ENCODE measurements at regions not wholly inside any gene's neighbourhood (a gene's known extent, or its start where the extent isn't known, plus 50 kb on each side); places are given as distances from the start of the nearest gene placed in this dataset.

DNA sequence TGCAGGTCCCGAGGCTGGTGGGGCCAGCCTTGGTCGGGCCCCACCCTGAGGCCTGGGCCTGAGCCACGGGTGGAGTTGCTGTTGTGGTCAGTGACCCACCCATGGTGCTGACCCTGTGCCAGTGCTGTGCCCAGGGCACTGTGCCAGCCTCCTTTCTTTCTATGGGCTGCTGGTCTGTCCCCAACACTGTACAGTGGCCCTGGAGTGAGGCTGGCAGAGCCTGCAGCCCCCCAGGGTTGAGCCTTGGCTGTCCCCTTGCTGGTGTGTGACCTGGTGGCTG is 1235.7 kb downstream of the BRD1 start:
- FAIRE-seq (no peak), DNase-seq (ENCODE audit: low spot score) (no peak)

GRCh38 chr22:48591286-48592065 is 1236.2 kb downstream of the BRD1 start:
- no peak for DNase-seq (ENCODE audit: low spot score)
- FAIRE-seq: no peak

GRCh38 chr22:48589901-48590300 is 1237.8 kb downstream of the BRD1 start:
- FAIRE-seq: no peak
- DNase-seq (ENCODE audit: low spot score): no peak

GRCh38 chr22:48588878-48589450 is 1238.7 kb downstream of the BRD1 start:
- FAIRE-seq (no peak), DNase-seq (ENCODE audit: low spot score) (no peak)

GRCh38 chr22:48588151-48588877 is 1239.4 kb downstream of the BRD1 start:
- no peak for FAIRE-seq
- no peak for DNase-seq (ENCODE audit: low spot score)

GRCh38 chr22:48587236-48587865 is 1240.3 kb downstream of the BRD1 start:
- FAIRE-seq: no peak

GRCh38 chr22:48586799-48587185 is 1240.9 kb downstream of the BRD1 start:
- FAIRE-seq: no peak
- no peak for DNase-seq (ENCODE audit: low spot score)

More at GRCh38 chr22:48587236-48587865, 1240.3 kb downstream of the BRD1 start:
- no peak for DNase-seq (ENCODE audit: low spot score)

DNA sequence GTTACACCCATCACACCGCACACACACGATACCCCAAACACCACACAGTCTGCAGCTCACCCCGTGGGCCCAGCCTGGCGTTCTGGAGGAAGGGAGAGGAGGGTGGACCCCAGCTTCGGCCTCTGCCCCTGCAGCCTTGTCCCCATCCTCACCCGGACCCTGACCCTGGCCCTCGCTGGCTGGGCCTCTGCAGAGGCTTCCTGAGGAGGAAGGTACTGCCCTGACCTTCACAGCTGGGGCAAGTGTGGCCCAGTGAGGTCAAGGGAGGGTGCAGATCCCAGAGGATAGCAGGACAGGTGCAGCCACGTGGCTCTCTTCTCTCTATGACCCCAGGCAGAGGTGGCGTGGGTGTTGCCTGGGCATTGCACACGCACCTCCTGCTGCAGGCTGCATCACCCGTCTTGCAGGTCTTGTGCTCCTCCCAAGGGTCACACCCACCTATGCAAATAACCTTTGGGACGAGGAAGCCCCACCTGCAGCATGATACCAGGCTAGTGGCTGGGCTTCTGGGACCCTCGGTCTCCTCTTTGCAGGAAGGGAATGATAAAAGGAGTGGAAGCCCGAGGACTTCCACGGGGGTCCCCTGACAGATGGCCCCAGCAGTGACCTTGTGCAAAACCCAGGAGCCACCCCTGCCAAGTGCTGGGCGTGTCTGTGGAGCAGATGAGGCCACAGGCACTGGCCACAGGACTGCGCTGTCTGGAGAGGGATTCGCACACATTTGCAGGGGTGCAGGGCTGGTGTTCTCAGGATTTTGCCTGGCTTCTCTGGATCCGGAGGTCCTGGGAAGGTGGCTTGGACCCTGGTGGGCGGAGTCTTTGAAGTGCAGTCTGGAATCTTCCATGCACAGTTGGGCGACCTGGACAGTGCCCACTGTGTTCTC is 1241.5 kb downstream of the BRD1 start:
- DNase-seq (ENCODE audit: low spot score): no peak
- FAIRE-seq: no peak

DNA sequence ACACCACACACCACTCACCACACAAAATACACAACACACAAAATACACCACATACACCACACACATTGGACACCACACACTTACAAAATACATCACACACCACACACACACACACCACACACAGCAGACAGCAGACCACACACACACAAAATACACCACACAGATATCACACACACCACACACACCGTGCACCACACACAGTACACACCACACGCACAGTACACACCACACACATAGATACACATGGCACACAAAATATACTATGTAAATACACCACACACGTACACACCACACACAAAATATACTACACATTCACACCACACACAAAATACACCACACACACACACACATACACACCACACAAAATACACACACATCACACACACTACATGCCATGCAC is 1243.5 kb downstream of the BRD1 start:
- FAIRE-seq: peak; percentile 99

DNA sequence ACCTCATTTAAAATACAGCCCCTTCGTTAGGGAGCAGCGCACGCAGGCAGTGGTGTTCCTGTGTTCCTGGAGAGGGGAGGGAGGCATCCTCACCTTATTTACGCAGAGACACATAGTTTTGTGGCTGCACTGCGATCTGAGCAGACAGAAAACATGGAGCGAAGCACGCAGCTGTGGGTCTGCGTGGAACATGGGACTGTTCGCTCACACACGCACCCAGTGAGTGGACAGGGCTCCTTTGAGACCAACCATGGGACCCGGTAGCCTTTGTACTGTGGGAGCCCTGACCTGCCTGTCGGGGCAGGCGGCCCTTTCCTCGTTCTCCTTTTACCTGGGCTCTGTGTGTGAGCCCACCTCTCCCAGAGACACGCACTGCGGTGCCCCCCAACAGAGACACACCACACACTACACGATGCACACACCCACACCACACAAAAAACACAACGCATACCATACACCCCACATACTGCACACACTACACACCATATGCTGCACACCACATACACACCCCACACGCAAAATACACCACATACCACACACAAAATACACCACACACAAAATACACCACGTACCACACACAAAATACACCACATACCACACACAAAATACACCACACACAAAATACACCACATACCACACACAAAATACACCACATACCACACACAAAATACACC is 1245.7 kb downstream of the BRD1 start:
- no peak for DNase-seq (ENCODE audit: low spot score)
- no peak for FAIRE-seq

More for the DNA sequence above, 1243.5 kb downstream of the BRD1 start:
- DNase-seq (ENCODE audit: low spot score): no peak

- FAIRE-seq (no peak), DNase-seq (ENCODE audit: low spot score) (no peak)
Observed at GRCh38 chr22:48581205-48581766, 1246.4 kb downstream of the BRD1 start.

DNA sequence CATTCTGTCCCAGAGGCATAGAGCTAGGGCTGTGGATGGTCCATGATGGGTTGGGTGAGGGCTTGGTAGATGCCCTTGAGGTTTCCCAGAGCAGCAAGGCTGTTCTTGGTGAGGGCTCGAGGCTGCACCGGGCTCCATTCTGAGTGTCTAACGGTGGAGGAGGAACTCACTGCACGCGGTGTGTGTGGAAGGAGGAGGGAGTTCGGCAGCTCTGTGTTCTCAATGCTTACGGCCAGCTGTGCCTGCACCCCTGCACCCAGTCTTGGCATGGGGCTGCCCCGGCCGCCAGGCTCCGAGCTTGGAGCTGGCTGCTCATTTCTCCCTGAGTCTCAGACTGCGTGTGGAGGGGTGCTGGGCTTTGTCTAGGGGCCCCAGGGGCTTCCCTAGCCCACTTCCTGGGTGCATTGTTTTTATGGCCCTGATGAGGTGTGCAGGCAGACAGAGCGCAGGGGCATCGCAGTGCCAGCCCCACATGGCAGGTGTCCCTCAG is 1247.1 kb downstream of the BRD1 start:
- no peak for DNase-seq (ENCODE audit: low spot score)
- FAIRE-seq: peak; percentile 27

GRCh38 chr22:48579928-48580309 is 1247.8 kb downstream of the BRD1 start:
- FAIRE-seq (no peak), DNase-seq (ENCODE audit: low spot score) (no peak)

DNA sequence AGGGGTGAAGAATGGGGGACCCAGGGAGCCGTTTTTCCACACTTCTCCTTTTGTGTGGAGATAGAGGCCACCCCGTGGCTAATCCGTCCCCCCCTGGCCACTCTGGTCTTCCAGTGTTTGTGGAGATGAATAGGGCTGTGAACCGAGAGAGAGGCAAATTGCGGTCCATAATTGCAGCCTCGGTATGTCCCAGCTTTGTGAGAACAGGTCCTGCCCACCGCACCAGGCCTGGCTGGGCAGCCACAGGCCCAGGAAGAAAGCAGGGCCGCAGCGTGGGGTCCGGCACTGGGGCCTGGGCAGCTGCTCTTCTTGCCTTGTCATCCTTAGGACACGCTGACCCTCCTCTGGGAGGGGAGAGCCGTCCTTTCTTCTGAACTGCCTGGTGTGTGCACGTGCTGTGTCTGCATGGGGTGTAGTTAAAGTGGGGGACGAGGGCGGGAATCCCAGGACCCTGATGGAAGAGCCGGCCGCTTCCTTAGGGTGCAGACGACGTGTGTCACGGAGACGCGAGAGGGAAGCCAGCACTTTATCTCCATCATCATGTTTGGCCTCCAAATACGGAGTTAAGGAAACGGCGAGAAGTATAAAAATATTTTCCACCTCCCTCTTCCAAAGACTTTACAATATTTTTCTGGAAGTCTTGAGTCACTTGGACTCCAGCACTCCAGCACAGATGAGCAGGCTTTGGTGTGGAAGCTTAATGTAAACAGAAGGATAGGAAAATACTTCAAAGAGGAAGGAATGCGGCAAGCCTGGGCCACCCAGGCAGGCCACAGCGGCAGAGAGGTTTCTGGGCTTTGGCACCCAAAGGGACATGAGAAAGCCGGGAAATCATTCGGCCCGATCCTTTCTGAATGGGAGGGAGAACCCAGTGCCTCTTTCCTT is 1248.4 kb downstream of the BRD1 start:
- peak; percentile 41 for DNase-seq (ENCODE audit: low spot score)

DNA sequence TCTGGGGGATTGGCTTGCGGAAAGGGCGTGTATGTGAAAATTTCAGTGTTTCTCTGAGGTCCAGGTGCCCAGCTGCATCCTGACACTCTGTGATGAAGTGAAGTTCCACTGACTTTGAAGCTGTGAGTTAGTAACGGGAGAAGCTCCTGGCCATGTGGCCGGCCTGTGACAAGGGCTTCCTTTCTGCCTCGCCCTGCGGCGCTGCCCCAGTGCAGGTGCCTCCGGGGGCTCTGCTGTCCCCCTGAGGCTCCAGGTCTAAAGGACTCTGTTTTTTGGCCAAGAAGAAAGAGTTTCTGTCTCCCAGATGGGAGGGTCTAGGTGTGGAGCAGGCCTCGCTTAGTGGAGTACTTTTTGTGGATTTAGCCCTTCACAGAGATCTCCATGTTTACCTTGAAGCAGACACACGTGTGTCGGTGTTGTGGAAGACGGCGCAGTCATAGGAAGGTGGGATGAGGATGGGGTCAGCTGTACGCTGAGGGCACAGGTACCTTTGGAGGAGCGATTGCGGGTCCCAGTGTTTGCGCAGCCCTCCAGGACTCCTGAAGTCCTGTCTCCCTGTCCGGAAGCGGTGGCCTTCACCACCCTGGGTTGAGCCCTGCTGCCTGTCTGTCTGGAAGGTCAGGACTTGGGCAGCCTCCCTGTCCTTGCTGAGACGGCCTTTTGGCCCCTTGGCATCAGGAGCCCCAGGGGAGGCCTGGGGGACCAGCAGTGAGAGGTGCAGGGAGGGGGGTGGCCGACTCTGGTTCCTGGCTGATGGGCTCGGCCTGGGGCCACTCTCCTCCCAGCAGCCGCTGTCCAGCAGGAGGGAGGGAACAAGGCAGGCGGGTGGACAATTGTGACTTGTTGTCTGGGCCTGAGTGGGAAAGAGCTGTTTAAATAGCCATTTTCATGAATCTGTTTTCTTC is 1249.3 kb downstream of the BRD1 start:
- no peak for DNase-seq (ENCODE audit: low spot score)
- no peak for FAIRE-seq

More for the DNA sequence above, 1248.4 kb downstream of the BRD1 start:
- no peak for FAIRE-seq

DNA sequence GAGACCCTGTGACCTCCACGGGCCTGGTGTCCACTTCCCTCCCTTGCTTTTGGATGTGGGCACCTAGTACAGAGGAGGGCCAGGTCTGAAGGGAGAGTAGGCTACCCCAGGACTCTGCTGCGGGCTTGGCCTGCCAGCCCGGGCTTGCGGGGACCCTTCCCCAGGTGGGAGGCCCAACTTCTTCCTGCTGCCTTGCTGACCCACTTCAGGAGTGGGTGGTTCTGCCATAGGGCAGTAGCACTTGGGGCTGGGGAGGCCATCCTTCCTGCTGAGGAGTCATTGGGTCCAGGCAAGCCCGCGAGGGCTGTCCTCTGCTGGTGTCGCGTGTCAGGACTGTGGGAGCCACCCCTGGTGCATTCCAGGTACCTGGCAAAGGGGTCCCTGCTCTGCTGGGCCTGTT is 1250.0 kb downstream of the BRD1 start:
- FAIRE-seq (no peak), DNase-seq (ENCODE audit: low spot score) (no peak)

DNA sequence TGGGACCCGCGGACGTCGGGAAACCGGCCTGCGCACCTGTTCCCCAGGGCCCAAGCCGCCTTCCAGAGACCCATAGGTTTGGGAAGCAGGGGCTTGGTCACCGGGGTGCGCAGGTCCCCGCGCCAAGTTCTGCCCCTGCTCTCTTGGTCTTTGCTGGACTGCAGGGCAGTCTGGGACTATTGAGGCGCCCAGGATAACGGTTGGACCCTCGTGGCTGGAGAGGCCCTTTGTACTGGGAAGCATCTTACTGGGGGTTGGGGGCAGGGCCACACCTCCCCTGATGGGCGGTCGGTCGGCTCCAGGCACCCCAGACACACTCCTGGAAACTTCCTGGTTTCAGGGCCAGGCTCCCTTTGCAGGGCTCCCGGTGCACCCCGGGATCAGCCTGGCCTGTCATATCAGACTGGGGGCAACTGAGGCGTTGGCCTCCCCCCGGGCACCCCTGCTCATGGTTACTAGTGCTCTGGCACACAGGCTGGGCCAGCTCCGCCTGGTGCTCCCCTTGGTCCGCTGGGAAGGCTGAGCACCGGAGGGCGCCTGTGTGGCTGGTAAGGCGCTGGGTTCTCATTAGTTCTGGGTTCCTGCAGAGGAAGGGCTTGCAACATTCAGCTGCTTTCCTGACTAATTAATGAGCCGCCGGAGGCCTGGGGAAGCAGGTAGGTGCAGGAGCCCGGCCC is 1250.5 kb downstream of the BRD1 start:
- DNase-seq (ENCODE audit: low spot score) (peak; percentile 35), FAIRE-seq (no peak)
